H54 (cell line): ENCODE measurements at regions not wholly inside any gene's neighbourhood (a gene's known extent, or its start where the extent isn't known, plus 50 kb on each side); places are given as distances from the start of the nearest gene placed in this dataset.
A peak's percentile ranks its signal among the peaks of the same experiment; 100 is the strongest.

Source experiments
- DNase-seq: peaks from one replicate; pipeline ENCODE4 v3.0.0; 2011; ENCODE audit warnings: low spot score, mixed read lengths; ENCODE audit not compliant: insufficient read length
- FAIRE-seq: peaks from 3 replicates; lab custom pipeline; 2011; peaks lifted over from hg19 to GRCh38; lab: Jason Lieb, UNC
- POLR2A ChIP-seq: IDR thresholded peaks from 2 replicates; pipeline ENCODE4 v1.6.1; 2011; ENCODE audit warnings: low read depth, mild to moderate bottlenecking, low read length

GRCh38 chr2:193776988-193777387 is 1582.3 kb upstream of the TMEFF2 start:
- no peak for TF ChIP-seq POLR2A
- no peak for FAIRE-seq
- no peak for DNase-seq

GRCh38 chr2:193774166-193774565 is 1579.4 kb upstream of the TMEFF2 start:
- TF ChIP-seq POLR2A: no peak
- no peak for DNase-seq
- FAIRE-seq: no peak

- FAIRE-seq (no peak), DNase-seq (no peak)
- TF ChIP-seq POLR2A: no peak
These were observed 1556.6 kb upstream of the TMEFF2 start for GRCh38 chr2:193751299-193751698.

GRCh38 chr2:193749485-193749884 is 1554.8 kb upstream of the TMEFF2 start:
- TF ChIP-seq POLR2A: no peak
- no peak for FAIRE-seq
- no peak for DNase-seq

GRCh38 chr2:193743089-193743488 is 1548.4 kb upstream of the TMEFF2 start:
- no peak for FAIRE-seq
- no peak for DNase-seq
- no peak for TF ChIP-seq POLR2A

- DNase-seq (no peak), FAIRE-seq (no peak)
These were observed 1544.2 kb upstream of the TMEFF2 start for GRCh38 chr2:193738892-193739291.

GRCh38 chr2:193712912-193713311 is 1518.2 kb upstream of the TMEFF2 start:
- no peak for TF ChIP-seq POLR2A
- DNase-seq (no peak), FAIRE-seq (no peak)

More at GRCh38 chr2:193738892-193739291, 1544.2 kb upstream of the TMEFF2 start:
- TF ChIP-seq POLR2A: no peak

GRCh38 chr2:193703411-193703810 is 1508.7 kb upstream of the TMEFF2 start:
- DNase-seq: no peak
- FAIRE-seq: no peak
- TF ChIP-seq POLR2A: no peak

GRCh38 chr2:193701484-193701883 is 1506.8 kb upstream of the TMEFF2 start:
- no peak for FAIRE-seq
- no peak for TF ChIP-seq POLR2A

GRCh38 chr2:193695367-193695766 is 1500.6 kb upstream of the TMEFF2 start:
- TF ChIP-seq POLR2A: no peak
- no peak for DNase-seq
- FAIRE-seq: peak; percentile 86

More at GRCh38 chr2:193701484-193701883, 1506.8 kb upstream of the TMEFF2 start:
- DNase-seq: no peak

GRCh38 chr2:193693758-193694157 is 1499.0 kb upstream of the TMEFF2 start:
- DNase-seq (no peak), FAIRE-seq (no peak)
- TF ChIP-seq POLR2A: no peak

GRCh38 chr2:193690572-193690971 is 1495.8 kb upstream of the TMEFF2 start:
- no peak for TF ChIP-seq POLR2A
- DNase-seq (no peak), FAIRE-seq (no peak)

GRCh38 chr2:193687195-193687594 is 1492.5 kb upstream of the TMEFF2 start:
- DNase-seq (no peak), FAIRE-seq (no peak)

GRCh38 chr2:193679847-193680246 is 1485.1 kb upstream of the TMEFF2 start:
- FAIRE-seq: no peak
- TF ChIP-seq POLR2A: no peak
- no peak for DNase-seq

More at GRCh38 chr2:193687195-193687594, 1492.5 kb upstream of the TMEFF2 start:
- no peak for TF ChIP-seq POLR2A

- no peak for TF ChIP-seq POLR2A
- DNase-seq (no peak), FAIRE-seq (no peak)
These were observed 1475.7 kb upstream of the TMEFF2 start for GRCh38 chr2:193670478-193670877.
